HG03175 (cell line): ENCODE measurements at regions not wholly inside any gene's neighbourhood (a gene's known extent, or its start where the extent isn't known, plus 50 kb on each side); places are given as distances from the start of the nearest gene placed in this dataset.

Source experiments
- ATAC-seq: cut with Tn5 transposase; IDR thresholded peaks from one replicate; pipeline ENCODE4 v1.9.1; 2021; ENCODE audit warnings: mild to moderate bottlenecking, moderate library complexity; ENCODE audit not compliant: unreplicated experiment

- no peak for ATAC-seq
Measured at GRCh38 chr22:48599346-48599745, 1228.3 kb downstream of the BRD1 start.

- ATAC-seq, result no peak
Measured at GRCh38 chr22:48596111-48596850, 1231.4 kb downstream of the BRD1 start.

GRCh38 chr22:48595511-48595905, 1232.2 kb downstream of the BRD1 start:
- ATAC-seq, result no peak

- ATAC-seq, result no peak
Measured at GRCh38 chr22:48594757-48595510, 1232.7 kb downstream of the BRD1 start.

GRCh38 chr22:48594016-48594756, 1233.5 kb downstream of the BRD1 start:
- no peak for ATAC-seq

- no peak for ATAC-seq
Measured at GRCh38 chr22:48593551-48593950, 1234.1 kb downstream of the BRD1 start.

GRCh38 chr22:48592931-48593330, 1234.7 kb downstream of the BRD1 start:
- no peak for ATAC-seq

- no peak for ATAC-seq
Measured at GRCh38 chr22:48592488-48592887, 1235.2 kb downstream of the BRD1 start.

GRCh38 chr22:48592066-48592345, 1235.7 kb downstream of the BRD1 start:
- ATAC-seq, result no peak

GRCh38 chr22:48591286-48592065, 1236.2 kb downstream of the BRD1 start:
- no peak for ATAC-seq

GRCh38 chr22:48589901-48590300, 1237.8 kb downstream of the BRD1 start:
- no peak for ATAC-seq

GRCh38 chr22:48588878-48589450, 1238.7 kb downstream of the BRD1 start:
- ATAC-seq, result no peak

- no peak for ATAC-seq
Measured at GRCh38 chr22:48588151-48588877, 1239.4 kb downstream of the BRD1 start.

GRCh38 chr22:48587236-48587865, 1240.3 kb downstream of the BRD1 start:
- no peak for ATAC-seq

GRCh38 chr22:48586799-48587185, 1240.9 kb downstream of the BRD1 start:
- ATAC-seq, result no peak

GRCh38 chr22:48585916-48586798, 1241.5 kb downstream of the BRD1 start:
- no peak for ATAC-seq

- ATAC-seq, result no peak
Measured at GRCh38 chr22:48584170-48584569, 1243.5 kb downstream of the BRD1 start.

GRCh38 chr22:48581796-48582469, 1245.7 kb downstream of the BRD1 start:
- no peak for ATAC-seq
